A673 (cell line): ENCODE measurements at regions not wholly inside any gene's neighbourhood (a gene's known extent, or its start where the extent isn't known, plus 50 kb on each side); places are given as distances from the start of the nearest gene placed in this dataset.
"Not testable (repeated sequence)": the region's sequence is repeated elsewhere in the genome, so short reads cannot be mapped to it uniquely, and the experiment has no call there.

ENCODE experiments used
- BruUV-seq: library from RNA; stranded (reverse); fragments of 400-500 nt; replicated peaks from 2 replicates; lab custom pipeline; 2021; lab: Mats Ljungman, UMichigan
- CTCF ChIA-PET: fragments of 300-600 bp; sonication (Branson Sonifier 250); formaldehyde crosslinking; loops from one replicate; lab custom pipeline; 2022; ENCODE audit warnings: antibody characterized with exemption; lab: Charles Lee
- POLR2A ChIA-PET: fragments of 300-600 bp; sonication (Branson Sonifier 250); formaldehyde crosslinking; loops from one replicate; lab custom pipeline; 2022; ENCODE audit warnings: antibody characterized with exemption; ENCODE audit not compliant: low non-redundant PET; lab: Charles Lee
- DNase-seq: peaks from one replicate; pipeline ENCODE4 v3.0.0-alpha.2; 2015; ENCODE audit warnings: low spot score
- H3K27ac ChIP-seq: fragments of 200-600 bp; sonication (generic); 2 replicates; pipeline ENCODE4 v1.5.1; 2016; ENCODE audit warnings: mixed run types, low read depth, mild to moderate bottlenecking, mixed read lengths, antibody characterized with exemption, low read length; ENCODE audit not compliant: poor library complexity, severe bottlenecking
- H3K27me3 ChIP-seq: fragments of 200-600 bp; sonication (generic); replicated peaks from 2 replicates; pipeline ENCODE4 v1.6.1; 2017; ENCODE audit warnings: mixed run types, low read depth, mild to moderate bottlenecking, mixed read lengths, antibody characterized with exemption, low read length; ENCODE audit not compliant: insufficient read depth, poor library complexity
- H3K36me3 ChIP-seq: fragments of 200-600 bp; sonication (generic); 2 replicates; pipeline ENCODE4 v1.6.1; 2016; ENCODE audit warnings: mixed run types, mild to moderate bottlenecking, mixed read lengths, antibody characterized with exemption, low read length; ENCODE audit not compliant: insufficient read depth, poor library complexity, severe bottlenecking
- H3K4me1 ChIP-seq: fragments of 200-600 bp; sonication (generic); 2 replicates; pipeline ENCODE4 v1.6.1; 2017; ENCODE audit warnings: mixed run types, mild to moderate bottlenecking, mixed read lengths, antibody characterized with exemption, low read length; ENCODE audit not compliant: insufficient read depth, poor library complexity, severe bottlenecking
- H3K4me3 ChIP-seq: fragments of 200-600 bp; sonication (generic); 2 replicates; pipeline ENCODE4 v1.5.1; 2016; ENCODE audit warnings: low read depth, mixed run types, mild to moderate bottlenecking, mixed read lengths, low read length; ENCODE audit not compliant: poor library complexity, severe bottlenecking
- H3K9me3 ChIP-seq: fragments of 200-600 bp; sonication (generic); 2 replicates; pipeline ENCODE4 v1.6.1; 2016; ENCODE audit warnings: mixed run types, low read depth, mild to moderate bottlenecking, mixed read lengths, antibody characterized with exemption, low read length; ENCODE audit not compliant: poor library complexity, severe bottlenecking
- EZH2 ChIP-seq: fragments of 200-600 bp; sonication (generic); IDR thresholded peaks from 2 replicates; pipeline ENCODE4 v1.6.1; 2017; ENCODE audit warnings: borderline replicate concordance, low read depth, mild to moderate bottlenecking, mixed read lengths, antibody characterized with exemption, low read length; ENCODE audit not compliant: poor library complexity, severe bottlenecking
- intact Hi-C: fragments of 100-400 bp; cut with micrococcal nuclease; formaldehyde crosslinking; loops from one replicate; pipeline ENCODE4 v1.10.0; 2022; ENCODE audit not compliant: unreplicated experiment
- TF ChIP-seq, protein P1 (sequence below): fragments of 300-800, 200-600 bp; sonication (generic); conservative IDR thresholded peaks from 2 replicates; pipeline ENCODE4 v1.5.1; 2017; ENCODE audit warnings: low read depth, mild to moderate bottlenecking, antibody characterized with exemption, low read length, moderate library complexity, mixed read lengths

DNA sequence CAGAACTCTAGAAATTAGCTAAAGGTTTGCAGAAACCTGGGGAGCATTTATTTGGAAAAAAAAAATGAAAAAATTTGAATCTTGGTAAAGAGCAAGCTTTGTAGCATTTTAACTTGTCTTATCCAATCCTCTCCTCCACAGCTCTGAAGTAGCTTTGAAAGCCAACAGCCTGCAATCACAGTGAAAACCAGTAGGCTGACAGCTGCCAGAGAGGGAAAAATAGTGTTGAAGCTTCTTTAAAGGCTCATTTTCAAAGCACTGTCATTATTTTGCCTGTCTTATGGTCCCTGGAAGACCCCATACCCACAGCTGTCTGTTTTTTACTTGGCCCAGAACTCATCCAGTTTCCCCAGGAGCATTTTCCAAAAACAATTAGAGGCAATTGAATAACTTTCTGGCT, 230.8 kb upstream of the EDNRA start:
- BruUV-seq, result no TSS peak
- TF ChIP-seq, protein P1, sequence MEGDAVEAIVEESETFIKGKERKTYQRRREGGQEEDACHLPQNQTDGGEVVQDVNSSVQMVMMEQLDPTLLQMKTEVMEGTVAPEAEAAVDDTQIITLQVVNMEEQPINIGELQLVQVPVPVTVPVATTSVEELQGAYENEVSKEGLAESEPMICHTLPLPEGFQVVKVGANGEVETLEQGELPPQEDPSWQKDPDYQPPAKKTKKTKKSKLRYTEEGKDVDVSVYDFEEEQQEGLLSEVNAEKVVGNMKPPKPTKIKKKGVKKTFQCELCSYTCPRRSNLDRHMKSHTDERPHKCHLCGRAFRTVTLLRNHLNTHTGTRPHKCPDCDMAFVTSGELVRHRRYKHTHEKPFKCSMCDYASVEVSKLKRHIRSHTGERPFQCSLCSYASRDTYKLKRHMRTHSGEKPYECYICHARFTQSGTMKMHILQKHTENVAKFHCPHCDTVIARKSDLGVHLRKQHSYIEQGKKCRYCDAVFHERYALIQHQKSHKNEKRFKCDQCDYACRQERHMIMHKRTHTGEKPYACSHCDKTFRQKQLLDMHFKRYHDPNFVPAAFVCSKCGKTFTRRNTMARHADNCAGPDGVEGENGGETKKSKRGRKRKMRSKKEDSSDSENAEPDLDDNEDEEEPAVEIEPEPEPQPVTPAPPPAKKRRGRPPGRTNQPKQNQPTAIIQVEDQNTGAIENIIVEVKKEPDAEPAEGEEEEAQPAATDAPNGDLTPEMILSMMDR, result no peak
- no peak for TF ChIP-seq EZH2
- POLR2A ChIA-PET, result no interaction called here

DNA sequence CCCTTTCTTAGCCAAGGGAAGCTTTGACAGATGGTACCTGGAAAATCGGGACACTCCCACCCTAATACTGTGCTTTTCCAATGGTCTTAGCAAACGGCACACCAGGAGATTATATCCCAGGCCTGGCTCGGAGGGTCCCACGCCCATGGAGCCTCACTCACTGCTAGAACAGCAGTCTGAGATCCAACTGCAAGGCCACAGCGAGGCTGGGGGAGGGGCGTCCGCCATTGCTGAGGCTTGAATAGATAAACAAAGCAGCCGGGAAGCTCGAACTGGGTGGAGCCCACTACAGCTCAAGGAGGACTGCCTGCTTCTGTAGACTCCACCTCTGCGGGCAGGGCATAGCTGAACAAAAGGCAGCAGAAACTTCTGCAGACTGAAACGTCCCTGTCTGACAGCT, 225.6 kb upstream of the EDNRA start:
- BruUV-seq, H3K36me3 ChIP-seq, H3K4me3 ChIP-seq, POLR2A ChIA-PET, H3K4me1 ChIP-seq, DNase-seq, intact Hi-C loops, H3K9me3 ChIP-seq, H3K27me3 ChIP-seq, CTCF ChIA-PET, H3K27ac ChIP-seq: not testable (repeated sequence)

More for the DNA sequence above, 230.8 kb upstream of the EDNRA start:
- Histone ChIP-seq H3K4me1 (no peaks in the 10 kb centered on the region), H3K36me3 (no peaks in the 10 kb centered on the region), H3K27me3 (no peaks in the 10 kb centered on the region), H3K27ac (no peak overlapping the region), H3K9me3 (no peaks in the 10 kb centered on the region), H3K4me3 (no peak overlapping the region)
- intact Hi-C loops, result no loop called here
- no peak for DNase-seq
- CTCF ChIA-PET, result no interaction called here

DNA sequence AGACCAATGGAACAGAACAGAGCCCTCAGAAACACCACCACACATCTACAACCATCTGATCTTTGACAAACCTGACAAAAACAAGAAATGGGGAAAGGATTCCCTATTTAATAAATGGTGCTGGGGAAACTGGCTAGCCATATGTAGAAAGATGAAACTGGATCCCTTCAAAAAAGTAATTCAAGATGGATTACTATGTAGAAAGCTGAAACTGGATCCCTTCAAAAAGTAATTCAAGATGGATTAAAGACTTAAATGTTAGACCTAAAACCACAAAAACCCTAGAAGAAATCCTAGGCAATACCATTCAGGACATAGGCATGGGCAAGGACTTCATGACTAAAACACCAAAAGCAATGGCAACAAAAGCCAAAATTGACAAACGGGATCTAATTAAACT, 221.6 kb upstream of the EDNRA start:
- H3K27ac ChIP-seq, intact Hi-C loops, H3K9me3 ChIP-seq, H3K27me3 ChIP-seq, H3K4me1 ChIP-seq, H3K36me3 ChIP-seq, CTCF ChIA-PET, BruUV-seq, POLR2A ChIA-PET, H3K4me3 ChIP-seq, DNase-seq: not testable (repeated sequence)

DNA sequence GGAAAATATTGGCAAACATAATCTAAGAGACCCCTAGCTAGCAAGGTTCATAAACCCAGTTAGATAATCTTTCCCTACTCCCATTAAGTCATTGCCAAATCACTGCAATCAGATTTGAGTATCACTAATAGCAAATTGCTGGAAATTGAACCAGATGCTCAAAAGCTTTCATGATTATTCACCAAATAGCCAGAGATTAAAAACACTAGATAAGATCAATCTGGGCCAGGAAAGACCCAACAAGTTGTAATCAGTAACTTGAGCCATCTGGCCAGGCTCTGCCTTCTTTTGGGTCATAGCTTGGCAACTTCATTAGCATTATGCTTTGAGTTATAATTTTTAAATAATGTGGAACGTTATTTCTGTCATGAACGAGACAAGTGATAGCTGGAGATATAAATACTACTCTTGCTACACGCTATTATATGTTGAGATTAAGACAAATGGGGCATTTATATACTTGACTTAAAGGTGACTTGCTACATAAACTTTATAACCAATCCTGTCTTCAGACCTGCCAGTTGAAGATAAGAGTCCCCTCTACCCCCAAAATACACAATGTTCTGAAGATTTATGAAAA, 196.6 kb upstream of the EDNRA start:
- H3K36me3 ChIP-seq, result no peaks in the 10 kb centered on the region
- no peak overlapping the region for H3K4me3 ChIP-seq
- no peaks in the 10 kb centered on the region for H3K27me3 ChIP-seq
- DNase-seq, result no peak
- POLR2A ChIA-PET, result no interaction called here
- no peaks in the 10 kb centered on the region for H3K9me3 ChIP-seq
- no TSS peak for BruUV-seq
- H3K4me1 ChIP-seq, result no peaks in the 10 kb centered on the region
- TF ChIP-seq, protein P1, result no peak
- TF ChIP-seq EZH2, result no peak
- CTCF ChIA-PET, result no interaction called here
- no peak overlapping the region for H3K27ac ChIP-seq
- intact Hi-C loops, result no loop called here
